PC-9 (cell line): ENCODE measurements at regions not wholly inside any gene's neighbourhood (a gene's known extent, or its start where the extent isn't known, plus 50 kb on each side); places are given as distances from the start of the nearest gene placed in this dataset.

ENCODE experiments used
- EZH2 ChIP-seq: fragments of 200-600 bp; sonication (generic); IDR thresholded peaks from 2 replicates; pipeline ENCODE4 v1.8.0; 2017; ENCODE audit warnings: antibody characterized with exemption, low read depth
- TF ChIP-seq, protein P1 (sequence below): fragments of 200-600 bp; sonication (generic); conservative IDR thresholded peaks from 2 replicates; pipeline ENCODE4 v1.6.1; 2017; ENCODE audit warnings: mixed run types, antibody characterized with exemption, mild to moderate bottlenecking, moderate library complexity

GRCh38 chr2:144015655-144016245 is 504.2 kb downstream of the ZEB2 start:
- TF ChIP-seq, protein P1, sequence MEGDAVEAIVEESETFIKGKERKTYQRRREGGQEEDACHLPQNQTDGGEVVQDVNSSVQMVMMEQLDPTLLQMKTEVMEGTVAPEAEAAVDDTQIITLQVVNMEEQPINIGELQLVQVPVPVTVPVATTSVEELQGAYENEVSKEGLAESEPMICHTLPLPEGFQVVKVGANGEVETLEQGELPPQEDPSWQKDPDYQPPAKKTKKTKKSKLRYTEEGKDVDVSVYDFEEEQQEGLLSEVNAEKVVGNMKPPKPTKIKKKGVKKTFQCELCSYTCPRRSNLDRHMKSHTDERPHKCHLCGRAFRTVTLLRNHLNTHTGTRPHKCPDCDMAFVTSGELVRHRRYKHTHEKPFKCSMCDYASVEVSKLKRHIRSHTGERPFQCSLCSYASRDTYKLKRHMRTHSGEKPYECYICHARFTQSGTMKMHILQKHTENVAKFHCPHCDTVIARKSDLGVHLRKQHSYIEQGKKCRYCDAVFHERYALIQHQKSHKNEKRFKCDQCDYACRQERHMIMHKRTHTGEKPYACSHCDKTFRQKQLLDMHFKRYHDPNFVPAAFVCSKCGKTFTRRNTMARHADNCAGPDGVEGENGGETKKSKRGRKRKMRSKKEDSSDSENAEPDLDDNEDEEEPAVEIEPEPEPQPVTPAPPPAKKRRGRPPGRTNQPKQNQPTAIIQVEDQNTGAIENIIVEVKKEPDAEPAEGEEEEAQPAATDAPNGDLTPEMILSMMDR = no peak
- no peak for TF ChIP-seq EZH2
